Sigmoid colon (tissue), 6 donors: ENCODE measurements at regions not wholly inside any gene's neighbourhood (a gene's known extent, or its start where the extent isn't known, plus 50 kb on each side); places are given as distances from the start of the nearest gene placed in this dataset.

Source experiments
- DNase-seq: peaks from one replicate; pipeline ENCODE4 v3.0.0-alpha.2; 2019
- H3K27ac ChIP-seq, 4 donors: fragments of 200-600 bp; sonication (generic); one replicate each; pipeline ENCODE4 v1.5.1; 2016 to 2019; ENCODE audit warnings: mild to moderate bottlenecking in 1 of 4
- H3K27me3 ChIP-seq, 3 donors: fragments of 200-600 bp; sonication (generic); one replicate each; pipeline ENCODE4 v1.5.1; 2019; ENCODE audit warnings: mild to moderate bottlenecking in 1 of 3
- H3K36me3 ChIP-seq, 4 donors: fragments of 200-600 bp; sonication (generic); one replicate each; pipeline ENCODE4 v1.5.1; 2016 to 2019
- H3K4me1 ChIP-seq, 4 donors: fragments of 200-600 bp; sonication (generic); one replicate each; pipeline ENCODE4 v1.5.1; 2017 to 2019
- H3K4me3 ChIP-seq, 4 donors: fragments of 200-600 bp; sonication (generic); one replicate each; pipeline ENCODE4 v1.5.1; 2017 to 2019; ENCODE audit warnings: mild to moderate bottlenecking in 2 of 4, moderate library complexity in 1 of 4
- H3K9me3 ChIP-seq, 4 donors: fragments of 200-600 bp in 3 of 4; sonication (generic) in 3 of 4; one replicate each; pipeline versions ENCODE4 v1.5.1 to v1.6.1; 2013 to 2019
- EP300 ChIP-seq, 4 donors: sonication (generic); formaldehyde crosslinking; IDR thresholded peaks; one replicate each; pipeline ENCODE4 v1.6.1; 2017; ENCODE audit warnings: antibody characterized with exemption in 4 of 4
- POLR2A ChIP-seq, 2 donors: fragments of 450-650 bp; IDR thresholded peaks; one replicate each; pipeline ENCODE4 v1.6.1; 2016; ENCODE audit warnings: antibody characterized with exemption in 2 of 2, mild to moderate bottlenecking in 2 of 2, moderate library complexity in 2 of 2
- POLR2AphosphoS5 ChIP-seq, 4 donors: sonication (generic); formaldehyde crosslinking; IDR thresholded peaks; one replicate each; pipeline ENCODE4 v1.6.1; 2017; ENCODE audit warnings: antibody characterized with exemption in 4 of 4
- WGBS, 2 donors: extraction: QIAGEN DNeasy Blood & Tissue Kit; methylation state at CpG; one replicate each; pipeline ENCODE4 v1.1.7; 2013; 5-methylcytosine and 5-hydroxymethylcytosine counted together
- intact Hi-C: fragments of 100-400 bp; cut with DNase I; formaldehyde crosslinking; loops from one replicate; pipeline ENCODE4 v1.15.1; 2023
- TF ChIP-seq, protein P1 (sequence below), 4 experiments: fragments of 450-650 bp in 3 of 4; fragments of 200-600 bp in 1 of 4; IDR thresholded peaks; one replicate each; pipeline ENCODE4 v1.5.1; 2016 to 2019; ENCODE audit warnings: antibody characterized with exemption in 4 of 4, mild to moderate bottlenecking in 3 of 4, moderate library complexity in 2 of 4
- donor health status: healthy with polysubstance abuse.
- donor health status: healthy.

DNA sequence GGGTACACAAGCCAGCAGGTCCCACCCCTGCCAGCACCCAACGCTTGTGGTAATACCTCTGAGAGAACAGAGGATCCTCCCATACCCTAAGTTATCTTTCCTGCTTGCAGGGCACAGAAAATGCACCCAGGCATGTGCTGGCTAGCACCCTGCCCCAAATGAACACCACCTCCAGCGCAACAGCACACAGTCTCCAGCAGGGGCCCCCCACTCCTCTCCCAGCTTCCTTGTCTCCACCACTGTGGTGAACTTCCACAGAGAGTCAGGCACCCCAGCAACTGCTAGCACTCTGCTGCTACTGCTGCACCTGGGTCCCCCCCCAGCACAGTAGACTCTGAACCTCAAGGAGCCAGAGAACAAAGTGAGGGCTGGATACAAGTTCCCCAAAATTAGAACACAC lies 216.8 kb upstream of the CNTNAP5 start:
- Histone ChIP-seq H3K27me3 (no peaks in the 10 kb centered on the region), H3K4me1 (no peaks in the 10 kb centered on the region), H3K27ac (no peak overlapping the region), H3K9me3 (peaks cover 0 to 5% (median 0%) of the 10 kb centered on the region in 4 donors), H3K4me3 (no peak overlapping the region), H3K36me3 (no peaks in the 10 kb centered on the region)
- DNase-seq = no peak
- 84 to 91% methylated on average over 2 of the region's 2 CpGs for WGBS, 2 donors
- intact Hi-C loops = no loop called here
- TF ChIP-seq POLR2AphosphoS5 (IDR thresholded peaks at IDR 0.05) = no peak
- TF ChIP-seq POLR2A (IDR thresholded peaks at IDR 0.05) = no peak
- no peak for TF ChIP-seq EP300 (IDR thresholded peaks at IDR 0.05)
- TF ChIP-seq, protein P1, sequence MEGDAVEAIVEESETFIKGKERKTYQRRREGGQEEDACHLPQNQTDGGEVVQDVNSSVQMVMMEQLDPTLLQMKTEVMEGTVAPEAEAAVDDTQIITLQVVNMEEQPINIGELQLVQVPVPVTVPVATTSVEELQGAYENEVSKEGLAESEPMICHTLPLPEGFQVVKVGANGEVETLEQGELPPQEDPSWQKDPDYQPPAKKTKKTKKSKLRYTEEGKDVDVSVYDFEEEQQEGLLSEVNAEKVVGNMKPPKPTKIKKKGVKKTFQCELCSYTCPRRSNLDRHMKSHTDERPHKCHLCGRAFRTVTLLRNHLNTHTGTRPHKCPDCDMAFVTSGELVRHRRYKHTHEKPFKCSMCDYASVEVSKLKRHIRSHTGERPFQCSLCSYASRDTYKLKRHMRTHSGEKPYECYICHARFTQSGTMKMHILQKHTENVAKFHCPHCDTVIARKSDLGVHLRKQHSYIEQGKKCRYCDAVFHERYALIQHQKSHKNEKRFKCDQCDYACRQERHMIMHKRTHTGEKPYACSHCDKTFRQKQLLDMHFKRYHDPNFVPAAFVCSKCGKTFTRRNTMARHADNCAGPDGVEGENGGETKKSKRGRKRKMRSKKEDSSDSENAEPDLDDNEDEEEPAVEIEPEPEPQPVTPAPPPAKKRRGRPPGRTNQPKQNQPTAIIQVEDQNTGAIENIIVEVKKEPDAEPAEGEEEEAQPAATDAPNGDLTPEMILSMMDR (IDR thresholded peaks at IDR 0.05) = no peak

DNA sequence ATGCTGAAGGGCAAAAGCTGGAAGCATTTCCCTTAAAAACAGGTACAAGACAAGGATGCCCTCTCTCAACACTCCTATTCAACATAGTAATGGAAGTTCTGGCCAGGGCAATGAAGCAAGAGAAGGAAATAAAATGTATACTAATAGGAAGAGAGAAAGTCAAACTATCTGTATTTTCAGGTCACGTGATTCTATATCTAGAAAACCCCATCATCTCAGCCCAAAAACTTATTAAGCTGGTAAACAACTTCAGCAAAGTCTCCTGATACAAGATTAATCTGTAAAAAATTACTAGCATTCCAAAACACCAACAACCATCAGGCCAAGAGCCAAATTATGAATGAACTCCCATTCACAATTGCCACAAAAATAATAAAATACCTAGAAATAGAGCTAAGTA lies 213.2 kb upstream of the CNTNAP5 start:
- H3K9me3 ChIP-seq = peaks cover 0 to 5% (median 0%) of the 10 kb centered on the region in 4 donors
- WGBS, 2 donors = 55 to 79% methylated on average over 1 of the region's 1 CpG

DNA sequence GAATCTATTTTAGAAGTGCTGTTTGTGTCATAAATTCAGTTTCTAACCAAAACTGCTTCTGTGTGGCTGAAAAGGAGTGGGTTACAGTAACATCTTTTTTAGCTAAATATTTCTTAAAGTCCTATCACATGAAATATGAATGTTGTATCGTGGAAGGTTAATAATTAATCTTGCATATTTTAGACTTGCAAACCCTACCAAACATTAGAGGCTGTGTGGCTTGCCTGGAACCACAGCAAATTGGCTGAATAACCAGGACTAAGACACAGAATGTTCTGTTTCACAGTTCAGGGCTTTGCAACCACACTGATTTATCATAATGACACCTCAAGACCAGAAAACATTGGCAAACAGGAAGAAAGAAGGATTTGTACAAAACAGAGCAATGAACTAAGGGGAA lies 208.9 kb upstream of the CNTNAP5 start:
- H3K27me3 ChIP-seq = no peaks in the 10 kb centered on the region

More for the DNA sequence above, 213.2 kb upstream of the CNTNAP5 start:
- no peaks in the 10 kb centered on the region for H3K36me3 ChIP-seq
- intact Hi-C loops = no loop called here
- TF ChIP-seq, protein P1 (IDR thresholded peaks at IDR 0.05) = no peak
- TF ChIP-seq EP300 (IDR thresholded peaks at IDR 0.05) = no peak
- no peak for TF ChIP-seq POLR2A (IDR thresholded peaks at IDR 0.05)
- TF ChIP-seq POLR2AphosphoS5 (IDR thresholded peaks at IDR 0.05) = no peak
- H3K27ac ChIP-seq = no peak overlapping the region
- no peaks in the 10 kb centered on the region for H3K4me1 ChIP-seq
- DNase-seq = no peak
- no peaks in the 10 kb centered on the region for H3K27me3 ChIP-seq
- no peak overlapping the region for H3K4me3 ChIP-seq

DNA sequence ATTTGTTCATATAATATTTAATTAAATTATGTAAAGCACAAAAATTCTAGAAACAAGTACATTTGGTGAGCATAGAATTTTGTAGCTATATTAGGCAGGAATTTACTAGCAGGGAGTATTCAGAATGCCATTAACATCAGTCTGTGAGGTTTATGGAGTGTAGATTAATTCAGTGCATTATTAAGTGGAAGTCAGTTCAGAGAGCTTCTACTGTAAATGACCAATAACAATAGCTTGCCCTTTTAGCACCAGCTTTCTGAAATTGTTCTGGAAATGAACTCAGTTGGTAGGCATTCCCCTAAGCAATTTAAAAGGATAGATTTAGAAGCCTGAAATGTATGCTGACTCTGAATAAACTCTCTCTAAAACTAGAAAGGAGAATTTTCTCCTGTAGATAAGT lies 208.2 kb upstream of the CNTNAP5 start:
- H3K4me1 ChIP-seq = no peaks in the 10 kb centered on the region

More for the DNA sequence above, 208.9 kb upstream of the CNTNAP5 start:
- WGBS, 2 donors = 56 to 74% methylated on average over 1 of the region's 1 CpG
- no peaks in the 10 kb centered on the region for H3K36me3 ChIP-seq
- no peaks in the 10 kb centered on the region for H3K4me1 ChIP-seq
- intact Hi-C loops = no loop called here
- no peaks in the 10 kb centered on the region for H3K9me3 ChIP-seq
- TF ChIP-seq, protein P1 (IDR thresholded peaks at IDR 0.05) = no peak
- TF ChIP-seq POLR2AphosphoS5 (IDR thresholded peaks at IDR 0.05) = no peak
- TF ChIP-seq EP300 (IDR thresholded peaks at IDR 0.05) = no peak
- TF ChIP-seq POLR2A (IDR thresholded peaks at IDR 0.05) = no peak
- no peak overlapping the region for H3K27ac ChIP-seq
- H3K4me3 ChIP-seq = no peak overlapping the region
- no peak for DNase-seq

More for the DNA sequence above, 208.2 kb upstream of the CNTNAP5 start:
- Histone ChIP-seq H3K4me3 (no peak overlapping the region), H3K27me3 (no peaks in the 10 kb centered on the region), H3K36me3 (no peaks in the 10 kb centered on the region), H3K9me3 (no peaks in the 10 kb centered on the region), H3K27ac (no peak overlapping the region)
- no peak for DNase-seq
- TF ChIP-seq POLR2AphosphoS5 (IDR thresholded peaks at IDR 0.05) = no peak
- TF ChIP-seq POLR2A (IDR thresholded peaks at IDR 0.05) = no peak
- TF ChIP-seq, protein P1 (IDR thresholded peaks at IDR 0.05) = no peak
- TF ChIP-seq EP300 (IDR thresholded peaks at IDR 0.05) = no peak
- intact Hi-C loops = no loop called here
